Brain microvascular endothelial cell (primary cell): ENCODE measurements at regions not wholly inside any gene's neighbourhood (a gene's known extent, or its start where the extent isn't known, plus 50 kb on each side); places are given as distances from the start of the nearest gene placed in this dataset.
"Not testable (repeated sequence)": the region's sequence is repeated elsewhere in the genome, so short reads cannot be mapped to it uniquely, and the experiment has no call there.

Source experiments
- DNase-seq: peaks from one replicate; pipeline ENCODE4 v3.0.0-alpha.2; 2020
- H3K27ac ChIP-seq: fragments of 250-450 bp; sonication (Bioruptor Pico); 2 replicates; pipeline ENCODE4 v1.5.1; 2020; ENCODE audit warnings: mild to moderate bottlenecking, moderate library complexity
- H3K27me3 ChIP-seq: fragments of 250-450 bp; sonication (Bioruptor Pico); replicated peaks from 2 replicates; pipeline ENCODE4 v1.5.1; 2020; ENCODE audit warnings: mild to moderate bottlenecking
- H3K36me3 ChIP-seq: fragments of 250-450 bp; sonication (Bioruptor Pico); replicated peaks from 2 replicates; pipeline ENCODE4 v1.5.1; 2020; ENCODE audit warnings: mild to moderate bottlenecking
- H3K4me3 ChIP-seq: 2 replicates; pipeline ENCODE4 v1.5.1; 2011; ENCODE audit warnings: low read depth, mild to moderate bottlenecking, control low read depth, low read length, moderate library complexity
- in situ Hi-C: cut with HindIII; loops from 2 replicates; pipeline ENCODE4 v1.10.0; 2017; ENCODE audit warnings: low sequenced_read_pairs, low pct_ligation_motif_present
- TF ChIP-seq, protein P1 (sequence below): IDR thresholded peaks from 2 replicates; pipeline ENCODE4 v1.5.1; 2011; ENCODE audit warnings: low read depth, mild to moderate bottlenecking, moderate library complexity, low read length, control low read depth, inconsistent platforms; ENCODE audit errors: missing control alignments

DNA sequence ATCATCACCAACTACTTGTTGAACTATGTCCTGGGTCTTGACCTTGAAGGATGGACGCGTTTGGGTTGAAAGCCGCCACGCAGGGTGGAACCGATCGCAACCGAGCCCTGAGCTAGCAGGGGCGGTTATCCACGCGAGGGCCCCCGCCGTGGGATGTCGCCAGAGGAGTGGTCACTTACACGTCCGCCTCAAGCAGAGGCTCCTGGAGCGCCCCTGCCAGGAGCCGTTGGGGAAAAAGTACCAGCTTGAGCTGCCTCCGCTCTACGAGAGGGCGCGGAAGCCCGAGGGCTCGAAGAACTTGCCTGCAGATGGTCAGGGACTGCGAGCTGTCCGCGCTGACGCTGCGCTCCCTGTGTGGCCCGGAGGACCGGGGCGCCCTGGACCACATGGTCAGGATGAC, 100.7 kb upstream of the OR4C13 start:
- no peak overlapping the region for H3K27ac ChIP-seq
- H3K27me3 ChIP-seq, result no peaks in the 10 kb centered on the region
- in situ Hi-C loops, result no loop called here
- no peak overlapping the region for H3K4me3 ChIP-seq
- H3K36me3 ChIP-seq, result no peaks in the 10 kb centered on the region
- no peak for DNase-seq
- TF ChIP-seq, protein P1, sequence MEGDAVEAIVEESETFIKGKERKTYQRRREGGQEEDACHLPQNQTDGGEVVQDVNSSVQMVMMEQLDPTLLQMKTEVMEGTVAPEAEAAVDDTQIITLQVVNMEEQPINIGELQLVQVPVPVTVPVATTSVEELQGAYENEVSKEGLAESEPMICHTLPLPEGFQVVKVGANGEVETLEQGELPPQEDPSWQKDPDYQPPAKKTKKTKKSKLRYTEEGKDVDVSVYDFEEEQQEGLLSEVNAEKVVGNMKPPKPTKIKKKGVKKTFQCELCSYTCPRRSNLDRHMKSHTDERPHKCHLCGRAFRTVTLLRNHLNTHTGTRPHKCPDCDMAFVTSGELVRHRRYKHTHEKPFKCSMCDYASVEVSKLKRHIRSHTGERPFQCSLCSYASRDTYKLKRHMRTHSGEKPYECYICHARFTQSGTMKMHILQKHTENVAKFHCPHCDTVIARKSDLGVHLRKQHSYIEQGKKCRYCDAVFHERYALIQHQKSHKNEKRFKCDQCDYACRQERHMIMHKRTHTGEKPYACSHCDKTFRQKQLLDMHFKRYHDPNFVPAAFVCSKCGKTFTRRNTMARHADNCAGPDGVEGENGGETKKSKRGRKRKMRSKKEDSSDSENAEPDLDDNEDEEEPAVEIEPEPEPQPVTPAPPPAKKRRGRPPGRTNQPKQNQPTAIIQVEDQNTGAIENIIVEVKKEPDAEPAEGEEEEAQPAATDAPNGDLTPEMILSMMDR, result no peak

DNA sequence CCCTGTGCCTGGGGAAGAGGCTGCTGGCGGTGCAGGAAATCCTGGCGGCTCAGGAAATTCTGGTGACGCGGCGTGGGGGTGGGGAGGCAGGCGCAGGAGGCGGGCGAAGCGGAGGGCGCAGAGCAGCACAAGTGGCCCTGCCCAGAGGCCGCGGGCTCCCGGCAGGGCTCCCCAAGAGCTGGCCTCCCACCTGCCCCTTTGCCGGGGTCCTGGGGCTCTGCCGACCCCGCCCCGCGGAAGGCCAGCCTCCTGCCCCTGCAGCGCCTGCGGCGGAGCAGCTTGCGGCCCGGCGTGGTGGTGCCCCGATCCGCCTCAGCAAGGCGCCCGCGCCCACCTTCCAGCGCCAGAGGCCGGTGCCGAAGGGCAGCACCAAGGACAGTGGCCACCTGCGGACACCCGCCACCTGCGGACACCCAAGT, 100.2 kb upstream of the OR4C13 start:
- no peak for DNase-seq
- Histone ChIP-seq H3K4me3 (no peak overlapping the region), H3K36me3 (no peaks in the 10 kb centered on the region), H3K27me3 (no peaks in the 10 kb centered on the region), H3K27ac (no peak overlapping the region)
- in situ Hi-C loops, result no loop called here
- TF ChIP-seq, protein P1, result no peak

DNA sequence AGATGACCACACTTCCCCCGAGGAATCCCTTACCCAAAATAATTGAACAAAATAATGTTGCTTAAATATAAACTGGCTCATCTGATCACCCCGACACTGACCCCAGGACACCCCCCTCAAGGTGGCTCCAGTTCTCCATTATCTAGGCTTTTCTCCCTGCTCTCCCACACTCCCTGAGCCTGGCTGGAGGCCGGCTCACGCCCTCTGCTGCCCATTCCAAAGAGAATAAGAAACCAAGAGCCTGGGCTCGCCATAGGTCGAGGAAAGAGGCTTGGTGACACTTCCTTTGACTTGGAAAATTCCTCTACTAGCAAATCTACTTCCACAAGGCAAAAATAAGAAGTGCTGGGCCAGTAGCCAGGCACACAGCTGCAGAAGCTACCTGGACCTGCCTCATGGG, 63.3 kb upstream of the OR4C13 start:
- H3K27ac ChIP-seq, H3K27me3 ChIP-seq, DNase-seq, in situ Hi-C loops, H3K36me3 ChIP-seq, H3K4me3 ChIP-seq: not testable (repeated sequence)

DNA sequence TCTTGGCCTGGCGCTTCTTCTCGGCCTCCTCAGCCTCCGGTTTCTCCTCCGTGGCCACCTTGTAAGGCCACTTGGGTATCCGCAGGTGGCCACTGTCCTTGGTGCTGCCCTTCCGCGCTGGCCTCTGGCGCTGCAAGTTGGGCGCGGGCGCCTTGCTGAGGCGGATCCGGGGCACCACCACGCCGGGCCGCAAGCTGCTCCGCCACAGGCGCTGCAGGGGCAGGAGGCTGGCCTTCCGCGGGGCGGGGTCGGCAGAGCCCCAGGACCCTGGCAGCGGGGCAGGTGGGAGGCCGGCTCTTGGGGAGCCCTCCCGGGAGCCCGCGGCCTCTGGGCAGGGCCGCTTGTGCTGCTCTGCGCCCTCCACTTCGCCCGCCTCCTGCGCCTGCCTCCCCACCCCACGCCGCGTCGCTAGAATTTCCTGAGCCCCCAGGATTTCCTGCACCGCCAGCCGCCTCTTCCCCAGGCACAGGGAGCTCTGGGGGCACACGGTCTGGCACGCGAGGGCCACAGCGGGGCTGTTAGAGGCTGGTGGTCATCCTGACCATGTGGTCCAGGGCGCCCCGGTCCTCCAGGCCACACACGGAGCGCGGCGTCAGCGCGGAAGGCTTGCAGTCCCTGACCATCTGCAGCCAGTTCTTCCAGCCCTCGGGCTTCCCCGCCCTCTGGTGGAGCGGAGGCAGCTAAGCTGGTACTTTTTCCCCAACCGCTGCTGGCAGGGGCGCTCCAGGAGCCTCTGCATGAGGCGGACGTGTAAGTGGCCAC, 60.1 kb upstream of the OR4C13 start:
- H3K27ac ChIP-seq, H3K4me3 ChIP-seq, H3K27me3 ChIP-seq, H3K36me3 ChIP-seq, in situ Hi-C loops, DNase-seq: not testable (repeated sequence)

DNA sequence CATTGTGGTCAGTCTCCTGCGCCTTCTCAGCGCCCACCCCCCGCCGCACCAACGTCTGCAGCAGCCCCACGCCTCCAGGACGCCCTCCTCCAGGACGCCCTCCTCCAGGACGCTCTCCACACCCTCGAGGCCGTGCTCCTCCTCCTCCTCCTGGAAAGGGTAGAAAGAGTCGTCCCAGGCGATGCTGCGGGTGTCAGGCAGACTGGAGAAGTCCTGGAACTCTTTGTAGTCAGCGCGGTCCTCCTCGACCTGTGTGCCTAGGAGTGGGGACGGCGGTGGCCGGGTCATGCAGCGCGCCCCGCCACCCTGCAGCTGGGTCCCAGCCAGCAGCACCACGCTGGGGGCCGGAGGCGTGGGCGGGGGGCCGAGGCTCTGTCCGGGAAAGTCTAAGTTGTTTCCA, 58.7 kb upstream of the OR4C13 start:
- H3K27me3 ChIP-seq, H3K4me3 ChIP-seq, DNase-seq, H3K27ac ChIP-seq, H3K36me3 ChIP-seq, in situ Hi-C loops: not testable (repeated sequence)
